ENCODE measurements at regions not wholly inside any gene's neighbourhood (a gene's known extent, or its start where the extent isn't known, plus 50 kb on each side); places are given as distances from the start of the nearest gene placed in this dataset.

- in situ Hi-C loops (cut with MboI) (no loop called here), intact Hi-C loops (cut with micrococcal nuclease) (no loop called here)
- Histone ChIP-seq H2AFZ (ENCODE audit: low read depth, low read length) (no peak overlapping the region), H3K27ac (ENCODE audit: extremely low read depth, low read depth, low read length) (no peak overlapping the region), H3K4me1 (replicated peaks in 1 of 2; ENCODE audit: control insufficient read depth in 2 of 2, insufficient read depth in 2 of 2, low read length in 2 of 2) (no peaks in the 10 kb centered on the region), H3K9me3 (replicated peaks; ENCODE audit: control insufficient read depth, insufficient read depth, low read depth, low read length) (no peaks in the 10 kb centered on the region), H3K27me3 (ENCODE audit: control insufficient read depth in 2 of 2, insufficient read depth in 2 of 2, low read length in 2 of 2) (no peaks in the 10 kb centered on the region), H3K36me3 (ENCODE audit: control insufficient read depth, insufficient read depth, low read length) (no peaks in the 10 kb centered on the region), H3K9me1 (ENCODE audit: control insufficient read depth, insufficient read depth, low read length) (no peaks in the 10 kb centered on the region), H4K20me1 (replicated peaks; ENCODE audit: control insufficient read depth, insufficient read depth, low read length) (no peaks in the 10 kb centered on the region), H3K9ac (ENCODE audit: insufficient read depth in 1 of 2, low read depth in 2 of 2, low read length in 2 of 2) (no peak overlapping the region), H3K79me2 (ENCODE audit: control insufficient read depth, insufficient read depth, low read length) (no peaks in the 10 kb centered on the region), H3K4me2 (ENCODE audit: insufficient read depth, low read length) (no peak overlapping the region), H3K4me3 (no peak overlapping the region)
- ChIA-PET CTCF (ENCODE audit: low intra/inter-chr PET ratio) (no interaction called here), POLR2A (no interaction called here)
- ATAC-seq (no peak), DNase-seq (ENCODE audit: extremely low read depth in 1 of 4, low spot score in 3 of 4) (no peak), FAIRE-seq (no peak)
- TF ChIP-seq, protein P1, sequence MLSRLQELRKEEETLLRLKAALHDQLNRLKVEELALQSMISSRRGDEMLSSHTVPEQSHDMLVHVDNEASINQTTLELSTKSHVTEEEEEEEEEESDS (CRISPR knock-in tag; IDR thresholded peaks at IDR 0.05), result no peak
- BruUV-seq (replicated peaks), result no TSS peak
These were observed 118.0 kb downstream of the SPATA31D1 start for GRCh38 chr9:82106536-82106935.

- no peaks in the 10 kb centered on the region for H3K9me1 ChIP-seq (ENCODE audit: control insufficient read depth, insufficient read depth, low read length)
- no peak overlapping the region for H3K4me3 ChIP-seq
- no peaks in the 10 kb centered on the region for H3K79me2 ChIP-seq (ENCODE audit: control insufficient read depth, insufficient read depth, low read length)
- H2AFZ ChIP-seq (ENCODE audit: low read depth, low read length), result no peak overlapping the region
- H3K4me2 ChIP-seq (ENCODE audit: insufficient read depth, low read length), result no peak overlapping the region
- no peaks in the 10 kb centered on the region for H4K20me1 ChIP-seq (replicated peaks; ENCODE audit: control insufficient read depth, insufficient read depth, low read length)
- H3K27ac ChIP-seq (ENCODE audit: extremely low read depth, low read depth, low read length), result no peak overlapping the region
- in situ Hi-C loops (cut with MboI), result no loop called here
- no TSS peak for BruUV-seq (replicated peaks)
- ChIA-PET CTCF (ENCODE audit: low intra/inter-chr PET ratio) (no interaction called here), POLR2A (no interaction called here)
- no peaks in the 10 kb centered on the region for H3K27me3 ChIP-seq (ENCODE audit: control insufficient read depth in 2 of 2, insufficient read depth in 2 of 2, low read length in 2 of 2)
- H3K4me1 ChIP-seq (replicated peaks in 1 of 2; ENCODE audit: control insufficient read depth in 2 of 2, insufficient read depth in 2 of 2, low read length in 2 of 2), result no peaks in the 10 kb centered on the region
- no peaks in the 10 kb centered on the region for H3K36me3 ChIP-seq (ENCODE audit: control insufficient read depth, insufficient read depth, low read length)
- WGBS (ENCODE audit: insufficient coverage, low coverage, missing lambda C conversion rate), result 0% methylated on average over 1 of the region's 1 CpG
- FAIRE-seq (no peak), ATAC-seq (no peak), DNase-seq (ENCODE audit: extremely low read depth in 1 of 4, low spot score in 3 of 4) (no peak)
- H3K9me3 ChIP-seq (replicated peaks; ENCODE audit: control insufficient read depth, insufficient read depth, low read depth, low read length), result no peaks in the 10 kb centered on the region
- intact Hi-C loops (cut with micrococcal nuclease), result no loop called here
- no peak overlapping the region for H3K9ac ChIP-seq (ENCODE audit: insufficient read depth in 1 of 2, low read depth in 2 of 2, low read length in 2 of 2)
- no peak for TF ChIP-seq HNRNPH1 (optimal IDR thresholded peaks at IDR 0.05; ENCODE audit: low read depth, low read length)
- TF ChIP-seq, protein P2, sequence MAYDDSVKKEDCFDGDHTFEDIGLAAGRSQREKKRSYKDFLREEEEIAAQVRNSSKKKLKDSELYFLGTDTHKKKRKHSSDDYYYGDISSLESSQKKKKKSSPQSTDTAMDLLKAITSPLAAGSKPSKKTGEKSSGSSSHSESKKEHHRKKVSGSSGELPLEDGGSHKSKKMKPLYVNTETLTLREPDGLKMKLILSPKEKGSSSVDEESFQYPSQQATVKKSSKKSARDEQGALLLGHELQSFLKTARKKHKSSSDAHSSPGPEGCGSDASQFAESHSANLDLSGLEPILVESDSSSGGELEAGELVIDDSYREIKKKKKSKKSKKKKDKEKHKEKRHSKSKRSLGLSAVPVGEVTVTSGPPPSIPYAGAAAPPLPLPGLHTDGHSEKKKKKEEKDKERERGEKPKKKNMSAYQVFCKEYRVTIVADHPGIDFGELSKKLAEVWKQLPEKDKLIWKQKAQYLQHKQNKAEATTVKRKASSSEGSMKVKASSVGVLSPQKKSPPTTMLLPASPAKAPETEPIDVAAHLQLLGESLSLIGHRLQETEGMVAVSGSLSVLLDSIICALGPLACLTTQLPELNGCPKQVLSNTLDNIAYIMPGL (CRISPR knock-in tag; IDR thresholded peaks at IDR 0.05), result no peak
- TF ChIP-seq, protein P3, sequence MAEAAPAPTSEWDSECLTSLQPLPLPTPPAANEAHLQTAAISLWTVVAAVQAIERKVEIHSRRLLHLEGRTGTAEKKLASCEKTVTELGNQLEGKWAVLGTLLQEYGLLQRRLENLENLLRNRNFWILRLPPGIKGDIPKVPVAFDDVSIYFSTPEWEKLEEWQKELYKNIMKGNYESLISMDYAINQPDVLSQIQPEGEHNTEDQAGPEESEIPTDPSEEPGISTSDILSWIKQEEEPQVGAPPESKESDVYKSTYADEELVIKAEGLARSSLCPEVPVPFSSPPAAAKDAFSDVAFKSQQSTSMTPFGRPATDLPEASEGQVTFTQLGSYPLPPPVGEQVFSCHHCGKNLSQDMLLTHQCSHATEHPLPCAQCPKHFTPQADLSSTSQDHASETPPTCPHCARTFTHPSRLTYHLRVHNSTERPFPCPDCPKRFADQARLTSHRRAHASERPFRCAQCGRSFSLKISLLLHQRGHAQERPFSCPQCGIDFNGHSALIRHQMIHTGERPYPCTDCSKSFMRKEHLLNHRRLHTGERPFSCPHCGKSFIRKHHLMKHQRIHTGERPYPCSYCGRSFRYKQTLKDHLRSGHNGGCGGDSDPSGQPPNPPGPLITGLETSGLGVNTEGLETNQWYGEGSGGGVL (CRISPR knock-in tag; IDR thresholded peaks at IDR 0.05), result no peak
These were observed 119.9 kb downstream of the SPATA31D1 start for GRCh38 chr9:82108474-82108873.

All from K562 (cell line).